Neural cell (in vitro differentiated cells): ENCODE measurements at regions not wholly inside any gene's neighbourhood (a gene's known extent, or its start where the extent isn't known, plus 50 kb on each side); places are given as distances from the start of the nearest gene placed in this dataset.

Source experiments
- RAD21 ChIP-seq: fragments of 450-650 bp; conservative IDR thresholded peaks from 2 replicates; pipeline ENCODE4 v1.6.1; 2014; ENCODE audit warnings: antibody characterized with exemption, mild to moderate bottlenecking, moderate library complexity
- SMC3 ChIP-seq: fragments of 450-650 bp; conservative IDR thresholded peaks from 2 replicates; pipeline ENCODE4 v1.6.1; 2014; ENCODE audit warnings: antibody characterized with exemption, mild to moderate bottlenecking, moderate library complexity; ENCODE audit not compliant: poor library complexity

DNA sequence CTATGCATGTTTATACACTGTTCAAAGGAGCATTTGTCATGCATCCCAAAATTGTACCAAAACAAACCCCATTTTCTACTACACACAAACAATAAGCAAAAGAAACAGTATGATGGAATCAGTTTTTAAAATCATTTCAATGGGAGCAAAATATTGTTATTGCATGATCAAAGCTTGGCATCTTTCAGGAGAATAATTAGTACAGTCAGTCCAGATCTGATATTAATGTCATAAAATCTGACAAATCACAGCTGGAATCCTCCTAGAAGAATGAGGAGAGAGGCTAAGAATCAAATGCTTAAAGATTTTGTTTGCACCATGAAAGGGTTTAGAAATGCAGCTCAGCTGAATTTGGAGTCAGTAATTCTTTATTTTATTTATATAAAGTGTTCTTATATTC, 229.7 kb upstream of the SEMA3E start:
- TF ChIP-seq SMC3 = no peak
- no peak for TF ChIP-seq RAD21
